NT2/D1 (cell line): ENCODE measurements at regions not wholly inside any gene's neighbourhood (a gene's known extent, or its start where the extent isn't known, plus 50 kb on each side); places are given as distances from the start of the nearest gene placed in this dataset.

Experiments
- SUZ12 ChIP-seq: IDR thresholded peaks from 2 replicates; pipeline ENCODE4 v1.6.1; 2011; ENCODE audit not compliant: insufficient read length, insufficient read depth; ENCODE audit errors: extremely low read depth
- YY1 ChIP-seq: IDR thresholded peaks from 2 replicates; pipeline ENCODE4 v1.6.1; 2011; ENCODE audit not compliant: insufficient read length, insufficient read depth
- ZNF274 ChIP-seq: IDR thresholded peaks from 2 replicates; pipeline ENCODE4 v1.6.1; 2011; ENCODE audit warnings: mild to moderate bottlenecking, low read depth, low read length

- TF ChIP-seq ZNF274: no peak
- TF ChIP-seq YY1: no peak
- TF ChIP-seq SUZ12: no peak
These were observed 323.2 kb downstream of the AMY1C start for GRCh38 chr1:104072915-104073371.
